Parathyroid adenoma (tissue), 2 donors: ENCODE measurements at regions not wholly inside any gene's neighbourhood (a gene's known extent, or its start where the extent isn't known, plus 50 kb on each side); places are given as distances from the start of the nearest gene placed in this dataset.

ENCODE experiments used
- H2AFZ ChIP-seq: fragments of 300-600 bp; sonication (generic); one replicate; pipeline ENCODE4 v1.7.0; 2017; ENCODE audit warnings: antibody characterized with exemption, mild to moderate bottlenecking
- H3K27ac ChIP-seq: fragments of 300-600 bp; sonication (generic); one replicate; pipeline ENCODE4 v1.7.0; 2017
- H3K27me3 ChIP-seq: fragments of 300-600 bp; sonication (generic); one replicate; pipeline ENCODE4 v1.7.0; 2017; ENCODE audit warnings: low read length; ENCODE audit not compliant: control insufficient read depth, insufficient read depth
- H3K36me3 ChIP-seq: fragments of 300-600 bp; sonication (generic); one replicate; pipeline ENCODE4 v1.7.0; 2017; ENCODE audit warnings: low read length; ENCODE audit not compliant: control insufficient read depth, insufficient read depth
- H3K4me1 ChIP-seq: fragments of 300-600 bp; sonication (generic); one replicate; pipeline ENCODE4 v1.7.0; 2017; ENCODE audit warnings: control low read depth
- H3K4me2 ChIP-seq: fragments of 300-600 bp; sonication (generic); one replicate; pipeline ENCODE4 v1.7.0; 2017; ENCODE audit warnings: low read length
- H3K4me3 ChIP-seq: fragments of 300-600 bp; sonication (generic); one replicate; pipeline ENCODE4 v1.7.0; 2017; ENCODE audit warnings: low read depth, low read length
- H3K79me2 ChIP-seq: fragments of 300-600 bp; sonication (generic); one replicate; pipeline ENCODE4 v1.7.0; 2017; ENCODE audit warnings: control low read depth
- H3K9ac ChIP-seq: fragments of 300-600 bp; sonication (generic); one replicate; pipeline ENCODE4 v1.7.0; 2017; ENCODE audit warnings: mild to moderate bottlenecking
- H3K9me3 ChIP-seq: fragments of 300-600 bp; sonication (generic); one replicate; pipeline ENCODE4 v1.7.0; 2017; ENCODE audit warnings: low read length; ENCODE audit not compliant: control insufficient read depth
- TF ChIP-seq, protein P1 (sequence below): fragments of 300-600 bp; sonication (generic); IDR thresholded peaks from one replicate; pipeline ENCODE4 v1.7.0; 2017; ENCODE audit warnings: antibody characterized with exemption, mild to moderate bottlenecking
- donor health status: primary hyperparathyroidism.

DNA sequence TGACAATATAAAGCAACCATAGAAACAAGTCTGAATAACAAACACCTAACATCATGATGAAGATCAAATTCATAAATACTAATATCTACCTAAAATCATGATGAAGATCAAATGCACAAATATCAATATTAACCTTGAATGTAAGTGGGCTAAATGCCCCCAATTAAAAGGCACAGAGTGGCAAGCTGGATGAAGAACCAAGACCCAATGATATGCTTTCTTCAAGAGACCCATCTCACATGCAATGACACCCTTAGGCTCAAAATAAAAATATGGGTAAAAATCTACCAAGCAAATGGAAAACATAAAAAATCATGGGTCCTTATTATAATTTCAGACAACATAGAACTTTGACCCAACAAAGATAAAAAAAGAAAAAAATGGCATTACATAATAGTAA, 578.5 kb upstream of the PTCHD4 start:
- Histone ChIP-seq H2AFZ (no peak overlapping the region), H3K9me3 (no peaks in the 10 kb centered on the region)

DNA sequence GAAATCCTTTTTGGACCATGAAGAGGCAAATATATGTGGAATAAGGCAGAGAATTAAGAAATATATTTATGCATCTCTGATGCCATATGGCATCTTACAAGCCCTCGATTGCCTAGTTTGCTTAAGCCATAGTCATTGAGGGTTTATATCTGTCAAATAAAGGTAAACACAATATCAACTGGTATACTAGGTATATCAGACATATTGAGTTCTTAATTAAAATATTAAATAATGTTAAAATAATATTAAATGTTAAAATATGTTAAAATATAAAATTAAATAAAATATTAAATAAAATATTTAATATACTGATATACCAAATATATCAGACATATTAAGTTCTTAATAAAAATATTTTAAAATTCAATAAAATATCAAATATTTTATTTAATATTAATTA, 567.4 kb upstream of the PTCHD4 start:
- Histone ChIP-seq H3K4me2 (no peak overlapping the region), H3K9ac (no peak overlapping the region), H2AFZ (no peak overlapping the region), H3K27me3 (no peaks in the 10 kb centered on the region), H3K4me3 (no peak overlapping the region), H3K9me3 (no peaks in the 10 kb centered on the region), H3K36me3 (no peaks in the 10 kb centered on the region), H3K4me1 (no peaks in the 10 kb centered on the region), H3K79me2 (no peaks in the 10 kb centered on the region), H3K27ac (no peak overlapping the region)
- TF ChIP-seq, protein P1, sequence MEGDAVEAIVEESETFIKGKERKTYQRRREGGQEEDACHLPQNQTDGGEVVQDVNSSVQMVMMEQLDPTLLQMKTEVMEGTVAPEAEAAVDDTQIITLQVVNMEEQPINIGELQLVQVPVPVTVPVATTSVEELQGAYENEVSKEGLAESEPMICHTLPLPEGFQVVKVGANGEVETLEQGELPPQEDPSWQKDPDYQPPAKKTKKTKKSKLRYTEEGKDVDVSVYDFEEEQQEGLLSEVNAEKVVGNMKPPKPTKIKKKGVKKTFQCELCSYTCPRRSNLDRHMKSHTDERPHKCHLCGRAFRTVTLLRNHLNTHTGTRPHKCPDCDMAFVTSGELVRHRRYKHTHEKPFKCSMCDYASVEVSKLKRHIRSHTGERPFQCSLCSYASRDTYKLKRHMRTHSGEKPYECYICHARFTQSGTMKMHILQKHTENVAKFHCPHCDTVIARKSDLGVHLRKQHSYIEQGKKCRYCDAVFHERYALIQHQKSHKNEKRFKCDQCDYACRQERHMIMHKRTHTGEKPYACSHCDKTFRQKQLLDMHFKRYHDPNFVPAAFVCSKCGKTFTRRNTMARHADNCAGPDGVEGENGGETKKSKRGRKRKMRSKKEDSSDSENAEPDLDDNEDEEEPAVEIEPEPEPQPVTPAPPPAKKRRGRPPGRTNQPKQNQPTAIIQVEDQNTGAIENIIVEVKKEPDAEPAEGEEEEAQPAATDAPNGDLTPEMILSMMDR = no peak

More for the DNA sequence above, 578.5 kb upstream of the PTCHD4 start:
- Histone ChIP-seq H3K4me2 (no peak overlapping the region), H3K27me3 (no peaks in the 10 kb centered on the region), H3K27ac (no peak overlapping the region), H3K79me2 (no peaks in the 10 kb centered on the region), H3K4me1 (no peaks in the 10 kb centered on the region), H3K9ac (no peak overlapping the region), H3K4me3 (no peak overlapping the region), H3K36me3 (no peaks in the 10 kb centered on the region)
- TF ChIP-seq, protein P1 = no peak

DNA sequence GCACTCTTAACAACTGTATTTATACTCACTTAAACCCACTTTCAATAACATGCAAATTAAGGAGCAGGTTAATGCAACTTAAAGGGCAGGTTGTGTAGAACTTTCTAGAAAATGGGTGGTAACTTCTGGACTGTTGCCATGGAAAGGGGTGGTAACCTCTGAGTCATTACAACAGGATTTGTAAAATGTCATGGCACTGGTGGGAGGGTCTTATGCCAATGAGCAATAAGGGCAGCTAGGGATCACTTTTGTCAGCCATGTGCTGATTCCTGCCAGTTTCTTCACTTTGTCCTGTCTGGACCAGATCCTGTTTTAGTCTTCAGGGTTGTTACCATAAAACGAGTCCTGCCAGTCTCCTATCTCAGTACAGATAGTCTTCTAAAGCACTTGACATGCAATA, 560.5 kb upstream of the PTCHD4 start:
- H3K9me3 ChIP-seq = no peaks in the 10 kb centered on the region
- no peaks in the 10 kb centered on the region for H3K27me3 ChIP-seq
- no peaks in the 10 kb centered on the region for H3K79me2 ChIP-seq
- no peaks in the 10 kb centered on the region for H3K4me1 ChIP-seq
- H3K36me3 ChIP-seq = no peaks in the 10 kb centered on the region
- H2AFZ ChIP-seq = no peak overlapping the region
- no peak overlapping the region for H3K4me3 ChIP-seq
- H3K4me2 ChIP-seq = no peak overlapping the region
- H3K9ac ChIP-seq = no peak overlapping the region
- TF ChIP-seq, protein P1 = no peak
- H3K27ac ChIP-seq = no peak overlapping the region

DNA sequence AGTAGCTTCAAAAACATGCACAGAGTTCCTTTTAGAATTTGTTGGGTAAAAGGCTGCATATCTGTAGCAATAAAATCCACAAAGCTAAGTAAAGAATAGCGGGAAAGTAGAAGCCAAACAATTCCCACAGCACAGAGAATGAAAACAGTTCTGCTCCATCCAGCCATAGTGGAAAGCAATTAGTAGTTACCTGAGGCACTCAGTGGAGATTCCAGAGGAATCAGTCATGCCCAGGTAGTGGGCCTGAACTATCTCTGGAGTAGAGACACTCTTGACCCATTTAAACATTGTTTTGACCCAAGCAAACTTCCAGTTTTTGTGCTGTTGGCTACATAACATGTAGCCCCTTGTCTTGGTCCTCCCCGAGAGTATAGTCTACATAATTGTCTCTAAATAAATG, 559.5 kb upstream of the PTCHD4 start:
- H3K27ac ChIP-seq = no peak overlapping the region

DNA sequence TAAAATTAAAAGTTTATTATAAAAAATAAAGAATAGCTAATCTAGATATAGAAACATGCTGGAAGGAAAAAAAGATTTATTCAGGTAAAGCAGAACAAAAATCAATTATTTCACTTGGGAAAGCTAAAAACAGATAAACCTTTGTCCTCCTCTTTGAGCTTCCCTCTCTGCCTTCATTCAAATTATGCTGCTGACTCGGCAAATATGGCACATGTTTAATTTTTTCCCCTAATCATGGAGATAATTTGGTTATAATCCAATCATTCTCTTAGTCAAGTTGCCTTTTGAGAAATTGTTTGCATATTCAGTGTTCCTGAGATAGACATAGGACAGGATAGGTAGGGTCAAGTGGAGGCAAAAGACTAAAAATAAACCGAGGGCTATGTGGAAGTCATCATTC, 556.8 kb upstream of the PTCHD4 start:
- no peak overlapping the region for H3K4me2 ChIP-seq

More for the DNA sequence above, 559.5 kb upstream of the PTCHD4 start:
- no peak overlapping the region for H3K4me3 ChIP-seq
- H3K36me3 ChIP-seq = no peaks in the 10 kb centered on the region
- H3K27me3 ChIP-seq = no peaks in the 10 kb centered on the region
- H3K79me2 ChIP-seq = no peaks in the 10 kb centered on the region
- H2AFZ ChIP-seq = no peak overlapping the region
- H3K4me1 ChIP-seq = no peaks in the 10 kb centered on the region
- H3K9me3 ChIP-seq = no peaks in the 10 kb centered on the region
- TF ChIP-seq, protein P1 = no peak
- no peak overlapping the region for H3K4me2 ChIP-seq
- no peak overlapping the region for H3K9ac ChIP-seq

More for the DNA sequence above, 556.8 kb upstream of the PTCHD4 start:
- Histone ChIP-seq H3K27ac (no peak overlapping the region), H3K79me2 (no peaks in the 10 kb centered on the region), H3K36me3 (no peaks in the 10 kb centered on the region), H3K4me3 (no peak overlapping the region), H3K9ac (no peak overlapping the region), H3K4me1 (no peaks in the 10 kb centered on the region), H2AFZ (no peak overlapping the region), H3K27me3 (no peaks in the 10 kb centered on the region), H3K9me3 (no peaks in the 10 kb centered on the region)
- TF ChIP-seq, protein P1 = no peak
